GM23338 (cell line): ENCODE measurements at regions not wholly inside any gene's neighbourhood (a gene's known extent, or its start where the extent isn't known, plus 50 kb on each side); places are given as distances from the start of the nearest gene placed in this dataset.

ENCODE experiments used
- ATAC-seq: fragments of 200-7000 bp; cut with Tn5 transposase; 3 replicates; pipeline ENCODE4 v1.9.1; 2020
- DNase-seq: peaks from one replicate; pipeline ENCODE4 v3.0.0-alpha.2; 2015; ENCODE audit warnings: low spot score
- H2AFZ ChIP-seq: fragments of 200-600 bp; sonication (generic); 2 replicates; pipeline ENCODE4 v1.8.0; 2016; ENCODE audit warnings: antibody characterized with exemption, mild to moderate bottlenecking, moderate library complexity
- H3F3A ChIP-seq: fragments of 200-600 bp; sonication (generic); replicated peaks from 2 replicates; pipeline ENCODE4 v1.8.0; 2017; ENCODE audit warnings: antibody characterized with exemption, mixed run types, low read depth
- H3K27ac ChIP-seq: fragments of 200-600 bp; sonication (generic); 2 replicates; pipeline ENCODE4 v1.6.1; 2016; ENCODE audit warnings: low read depth
- H3K27me3 ChIP-seq: fragments of 200-600 bp; sonication (generic); 2 replicates; pipeline ENCODE4 v1.8.0; 2016; ENCODE audit warnings: mild to moderate bottlenecking, mixed run types, moderate library complexity; ENCODE audit not compliant: insufficient read depth
- H3K36me3 ChIP-seq: fragments of 200-600 bp; sonication (generic); 2 replicates; pipeline ENCODE4 v1.8.0; 2016; ENCODE audit warnings: mild to moderate bottlenecking; ENCODE audit not compliant: insufficient read depth
- H3K4me1 ChIP-seq: fragments of 200-600 bp; sonication (generic); 2 replicates; pipeline ENCODE4 v1.8.0; 2016; ENCODE audit warnings: mild to moderate bottlenecking, moderate library complexity; ENCODE audit not compliant: insufficient read depth
- H3K4me2 ChIP-seq: fragments of 200-600 bp; sonication (generic); 2 replicates; pipeline ENCODE4 v1.7.1; 2017; ENCODE audit warnings: mixed run types
- H3K4me3 ChIP-seq: fragments of 200-600 bp; sonication (generic); 2 replicates; pipeline ENCODE4 v1.6.1; 2016; ENCODE audit warnings: mixed run types
- H3K79me2 ChIP-seq: fragments of 200-600 bp; sonication (generic); replicated peaks from 2 replicates; pipeline ENCODE4 v1.8.0; 2017; ENCODE audit warnings: mild to moderate bottlenecking; ENCODE audit not compliant: insufficient read depth
- H3K9me2 ChIP-seq: fragments of 200-600 bp; sonication (generic); 2 replicates; pipeline ENCODE4 v1.8.0; 2017; ENCODE audit not compliant: insufficient read depth
- H4K20me1 ChIP-seq: fragments of 200-600 bp; sonication (generic); replicated peaks from 2 replicates; pipeline ENCODE4 v1.8.0; 2017; ENCODE audit warnings: mild to moderate bottlenecking; ENCODE audit not compliant: insufficient read depth
- H3K27ac Mint-ChIP-seq: 2 replicates; pipeline ENCODE4 v1.8.0; 2020; ENCODE audit warnings: inconsistent platforms, mild to moderate bottlenecking, moderate library complexity, mixed read lengths
- H3K27me3 Mint-ChIP-seq: 3 replicates; pipeline ENCODE4 v1.8.0; 2022; ENCODE audit warnings: low read depth, mild to moderate bottlenecking, moderate library complexity, mixed read lengths, inconsistent platforms; ENCODE audit not compliant: insufficient read depth, poor library complexity
- H3K36me3 Mint-ChIP-seq: 3 replicates; pipeline ENCODE4 v1.8.0; 2021; ENCODE audit warnings: low read depth, mild to moderate bottlenecking, inconsistent platforms, moderate library complexity, mixed read lengths
- H3K4me1 Mint-ChIP-seq: 3 replicates; pipeline ENCODE4 v1.8.0; 2020; ENCODE audit warnings: mild to moderate bottlenecking, inconsistent platforms, mixed read lengths
- H3K4me3 Mint-ChIP-seq: 3 replicates; pipeline ENCODE4 v1.8.0; 2021; ENCODE audit warnings: moderate library complexity, mild to moderate bottlenecking, inconsistent platforms, mixed read lengths
- H3K9me3 Mint-ChIP-seq: 3 replicates; pipeline ENCODE4 v1.8.0; 2020; ENCODE audit warnings: moderate library complexity, mild to moderate bottlenecking, inconsistent platforms, mixed read lengths
- CREB1 ChIP-seq: fragments of 250-450 bp; sonication (Bioruptor Pico); IDR thresholded peaks from 2 replicates; pipeline ENCODE4 v1.5.0; 2020; ENCODE audit warnings: low read depth, mild to moderate bottlenecking, moderate library complexity
- EZH2 ChIP-seq: fragments of 200-600 bp; sonication (generic); IDR thresholded peaks from one replicate; pipeline ENCODE4 v1.8.0; 2017; ENCODE audit warnings: antibody characterized with exemption, mild to moderate bottlenecking, low read depth; ENCODE audit not compliant: unreplicated experiment
- EZH2phosphoT487 ChIP-seq: fragments of 200-600 bp; sonication (generic); IDR thresholded peaks from one replicate; pipeline ENCODE4 v1.8.1; 2018; ENCODE audit warnings: antibody characterized with exemption; ENCODE audit not compliant: unreplicated experiment
- JUNB ChIP-seq: IDR thresholded peaks from one replicate; pipeline ENCODE4 v1.6.1; 2016; ENCODE audit warnings: antibody characterized with exemption; ENCODE audit not compliant: unreplicated experiment
- NANOG ChIP-seq: IDR thresholded peaks from 2 replicates; pipeline ENCODE4 v1.6.1; 2016; ENCODE audit warnings: antibody characterized with exemption, borderline replicate concordance
- POLR2AphosphoS5 ChIP-seq: IDR thresholded peaks from 2 replicates; pipeline ENCODE4 v1.6.1; 2016; ENCODE audit warnings: antibody characterized with exemption, low read depth
- STAT1 ChIP-seq: IDR thresholded peaks from one replicate; pipeline ENCODE4 v1.6.1; 2016; ENCODE audit warnings: antibody characterized with exemption; ENCODE audit not compliant: unreplicated experiment
- ZNF114 ChIP-seq: fragments of 250-450 bp; sonication (Bioruptor Pico); IDR thresholded peaks from 2 replicates; pipeline ENCODE4 v1.5.0; 2020; ENCODE audit warnings: mild to moderate bottlenecking, moderate library complexity
- ZNF331 ChIP-seq: fragments of 250-450 bp; sonication (Bioruptor Pico); IDR thresholded peaks from 2 replicates; pipeline ENCODE4 v1.5.0; 2020; ENCODE audit warnings: low read depth, mild to moderate bottlenecking, moderate library complexity
- TF ChIP-seq, protein P1 (sequence below): fragments of 250-450 bp; sonication (Bioruptor Pico); IDR thresholded peaks from 2 replicates; pipeline ENCODE4 v1.5.0; 2020; ENCODE audit warnings: mild to moderate bottlenecking, moderate library complexity
- TF ChIP-seq, protein P2 (sequence below), 2 experiments: fragments of 200-600 bp in 1 of 2; sonication (generic) in 1 of 2; conservative IDR thresholded peaks; 2 replicates each; pipeline versions ENCODE4 v1.5.1 to v1.6.1; 2016 to 2017; ENCODE audit warnings: antibody characterized with exemption in 2 of 2, low read depth in 2 of 2, mild to moderate bottlenecking in 2 of 2, moderate library complexity in 1 of 2
- TF ChIP-seq, protein P3 (sequence below): IDR thresholded peaks from 2 replicates; pipeline ENCODE4 v1.6.1; 2016; ENCODE audit warnings: antibody characterized with exemption
- TF ChIP-seq, protein P4 (sequence below): IDR thresholded peaks from one replicate; pipeline ENCODE4 v1.6.1; 2018; ENCODE audit warnings: antibody characterized with exemption; ENCODE audit not compliant: unreplicated experiment

DNA sequence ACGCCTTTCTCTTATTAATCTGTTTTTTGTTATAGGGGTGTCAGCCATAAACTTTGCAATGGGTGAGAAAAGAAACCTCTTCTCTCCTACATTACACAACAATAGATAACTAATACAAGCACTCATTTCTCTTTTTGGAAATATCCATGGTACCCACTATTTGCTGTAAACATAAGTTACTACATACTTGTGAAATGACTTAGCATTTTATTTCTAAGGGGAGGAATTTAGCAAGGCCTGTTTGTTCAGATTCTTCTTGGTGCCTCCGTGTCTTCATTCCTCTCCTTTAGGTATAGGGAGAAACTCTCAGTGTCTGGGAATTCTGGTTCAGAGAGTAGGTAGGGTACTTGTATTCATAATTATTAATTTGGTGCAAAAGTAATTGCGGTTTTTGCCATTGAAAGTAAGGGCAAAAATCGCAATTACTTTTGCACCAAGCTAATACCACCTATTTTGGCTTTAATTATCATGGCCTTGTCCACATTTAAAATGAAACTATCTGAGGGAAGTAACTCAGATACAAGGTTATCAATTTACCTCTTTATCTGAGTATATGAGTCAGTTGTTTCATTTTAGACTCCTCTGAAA, 134.8 kb downstream of the MREG start:
- Histone ChIP-seq H3F3A (no peaks in the 10 kb centered on the region), H4K20me1 (no peaks in the 10 kb centered on the region), H3K4me1 (no peaks in the 10 kb centered on the region), H3K79me2 (no peaks in the 10 kb centered on the region), H3K27me3 (no peaks in the 10 kb centered on the region), H3K36me3 (no peaks in the 10 kb centered on the region), H3K4me3 (no peak overlapping the region), H3K9me2 (peaks cover 14% of the 10 kb centered on the region), H3K4me2 (no peak overlapping the region), H3K27ac (no peak overlapping the region), H2AFZ (no peak overlapping the region)
- H3K4me1 Mint-ChIP-seq = peaks cover 10% of the 10 kb centered on the region; the same call in 1 of the 3 replicates
- peaks cover 2% of the 10 kb centered on the region; the same call in 1 of the 3 replicates for H3K36me3 Mint-ChIP-seq
- ATAC-seq (no peak), DNase-seq (no peak)
- peaks cover 4% of the 10 kb centered on the region; the same call in 1 of the 3 replicates for H3K9me3 Mint-ChIP-seq
- peaks cover 4% of the 10 kb centered on the region for H3K27me3 Mint-ChIP-seq
- TF ChIP-seq EZH2phosphoT487 = no peak
- TF ChIP-seq EZH2 = no peak
- no peak for TF ChIP-seq POLR2AphosphoS5
- TF ChIP-seq, protein P1, sequence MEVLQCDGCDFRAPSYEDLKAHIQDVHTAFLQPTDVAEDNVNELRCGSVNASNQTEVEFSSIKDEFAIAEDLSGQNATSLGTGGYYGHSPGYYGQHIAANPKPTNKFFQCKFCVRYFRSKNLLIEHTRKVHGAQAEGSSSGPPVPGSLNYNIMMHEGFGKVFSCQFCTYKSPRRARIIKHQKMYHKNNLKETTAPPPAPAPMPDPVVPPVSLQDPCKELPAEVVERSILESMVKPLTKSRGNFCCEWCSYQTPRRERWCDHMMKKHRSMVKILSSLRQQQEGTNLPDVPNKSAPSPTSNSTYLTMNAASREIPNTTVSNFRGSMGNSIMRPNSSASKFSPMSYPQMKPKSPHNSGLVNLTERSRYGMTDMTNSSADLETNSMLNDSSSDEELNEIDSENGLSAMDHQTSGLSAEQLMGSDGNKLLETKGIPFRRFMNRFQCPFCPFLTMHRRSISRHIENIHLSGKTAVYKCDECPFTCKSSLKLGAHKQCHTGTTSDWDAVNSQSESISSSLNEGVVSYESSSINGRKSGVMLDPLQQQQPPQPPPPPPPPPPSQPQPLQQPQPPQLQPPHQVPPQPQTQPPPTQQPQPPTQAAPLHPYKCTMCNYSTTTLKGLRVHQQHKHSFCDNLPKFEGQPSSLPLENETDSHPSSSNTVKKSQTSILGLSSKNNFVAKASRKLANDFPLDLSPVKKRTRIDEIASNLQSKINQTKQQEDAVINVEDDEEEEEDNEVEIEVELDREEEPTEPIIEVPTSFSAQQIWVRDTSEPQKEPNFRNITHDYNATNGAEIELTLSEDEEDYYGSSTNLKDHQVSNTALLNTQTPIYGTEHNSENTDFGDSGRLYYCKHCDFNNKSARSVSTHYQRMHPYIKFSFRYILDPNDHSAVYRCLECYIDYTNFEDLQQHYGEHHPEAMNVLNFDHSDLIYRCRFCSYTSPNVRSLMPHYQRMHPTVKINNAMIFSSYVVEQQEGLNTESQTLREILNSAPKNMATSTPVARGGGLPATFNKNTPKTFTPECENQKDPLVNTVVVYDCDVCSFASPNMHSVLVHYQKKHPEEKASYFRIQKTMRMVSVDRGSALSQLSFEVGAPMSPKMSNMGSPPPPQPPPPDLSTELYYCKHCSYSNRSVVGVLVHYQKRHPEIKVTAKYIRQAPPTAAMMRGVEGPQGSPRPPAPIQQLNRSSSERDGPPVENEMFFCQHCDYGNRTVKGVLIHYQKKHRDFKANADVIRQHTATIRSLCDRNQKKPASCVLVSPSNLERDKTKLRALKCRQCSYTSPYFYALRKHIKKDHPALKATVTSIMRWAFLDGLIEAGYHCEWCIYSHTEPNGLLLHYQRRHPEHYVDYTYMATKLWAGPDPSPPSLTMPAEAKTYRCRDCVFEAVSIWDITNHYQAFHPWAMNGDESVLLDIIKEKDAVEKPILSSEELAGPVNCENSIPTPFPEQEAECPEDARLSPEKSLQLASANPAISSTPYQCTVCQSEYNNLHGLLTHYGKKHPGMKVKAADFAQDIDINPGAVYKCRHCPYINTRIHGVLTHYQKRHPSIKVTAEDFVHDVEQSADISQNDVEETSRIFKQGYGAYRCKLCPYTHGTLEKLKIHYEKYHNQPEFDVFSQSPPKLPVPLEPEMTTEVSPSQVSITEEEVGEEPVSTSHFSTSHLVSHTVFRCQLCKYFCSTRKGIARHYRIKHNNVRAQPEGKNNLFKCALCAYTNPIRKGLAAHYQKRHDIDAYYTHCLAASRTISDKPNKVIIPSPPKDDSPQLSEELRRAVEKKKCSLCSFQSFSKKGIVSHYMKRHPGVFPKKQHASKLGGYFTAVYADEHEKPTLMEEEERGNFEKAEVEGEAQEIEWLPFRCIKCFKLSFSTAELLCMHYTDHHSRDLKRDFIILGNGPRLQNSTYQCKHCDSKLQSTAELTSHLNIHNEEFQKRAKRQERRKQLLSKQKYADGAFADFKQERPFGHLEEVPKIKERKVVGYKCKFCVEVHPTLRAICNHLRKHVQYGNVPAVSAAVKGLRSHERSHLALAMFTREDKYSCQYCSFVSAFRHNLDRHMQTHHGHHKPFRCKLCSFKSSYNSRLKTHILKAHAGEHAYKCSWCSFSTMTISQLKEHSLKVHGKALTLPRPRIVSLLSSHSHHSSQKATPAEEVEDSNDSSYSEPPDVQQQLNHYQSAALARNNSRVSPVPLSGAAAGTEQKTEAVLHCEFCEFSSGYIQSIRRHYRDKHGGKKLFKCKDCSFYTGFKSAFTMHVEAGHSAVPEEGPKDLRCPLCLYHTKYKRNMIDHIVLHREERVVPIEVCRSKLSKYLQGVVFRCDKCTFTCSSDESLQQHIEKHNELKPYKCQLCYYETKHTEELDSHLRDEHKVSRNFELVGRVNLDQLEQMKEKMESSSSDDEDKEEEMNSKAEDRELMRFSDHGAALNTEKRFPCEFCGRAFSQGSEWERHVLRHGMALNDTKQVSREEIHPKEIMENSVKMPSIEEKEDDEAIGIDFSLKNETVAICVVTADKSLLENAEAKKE = no peak
- TF ChIP-seq ZNF331 = no peak
- TF ChIP-seq, protein P2, sequence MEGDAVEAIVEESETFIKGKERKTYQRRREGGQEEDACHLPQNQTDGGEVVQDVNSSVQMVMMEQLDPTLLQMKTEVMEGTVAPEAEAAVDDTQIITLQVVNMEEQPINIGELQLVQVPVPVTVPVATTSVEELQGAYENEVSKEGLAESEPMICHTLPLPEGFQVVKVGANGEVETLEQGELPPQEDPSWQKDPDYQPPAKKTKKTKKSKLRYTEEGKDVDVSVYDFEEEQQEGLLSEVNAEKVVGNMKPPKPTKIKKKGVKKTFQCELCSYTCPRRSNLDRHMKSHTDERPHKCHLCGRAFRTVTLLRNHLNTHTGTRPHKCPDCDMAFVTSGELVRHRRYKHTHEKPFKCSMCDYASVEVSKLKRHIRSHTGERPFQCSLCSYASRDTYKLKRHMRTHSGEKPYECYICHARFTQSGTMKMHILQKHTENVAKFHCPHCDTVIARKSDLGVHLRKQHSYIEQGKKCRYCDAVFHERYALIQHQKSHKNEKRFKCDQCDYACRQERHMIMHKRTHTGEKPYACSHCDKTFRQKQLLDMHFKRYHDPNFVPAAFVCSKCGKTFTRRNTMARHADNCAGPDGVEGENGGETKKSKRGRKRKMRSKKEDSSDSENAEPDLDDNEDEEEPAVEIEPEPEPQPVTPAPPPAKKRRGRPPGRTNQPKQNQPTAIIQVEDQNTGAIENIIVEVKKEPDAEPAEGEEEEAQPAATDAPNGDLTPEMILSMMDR (conservative IDR thresholded peaks at IDR 0.05; ENCODE audit: low read depth in 2 of 2) = no peak
- no peak for TF ChIP-seq JUNB
- no peak for TF ChIP-seq CREB1
- TF ChIP-seq STAT1 = no peak
- TF ChIP-seq, protein P3, sequence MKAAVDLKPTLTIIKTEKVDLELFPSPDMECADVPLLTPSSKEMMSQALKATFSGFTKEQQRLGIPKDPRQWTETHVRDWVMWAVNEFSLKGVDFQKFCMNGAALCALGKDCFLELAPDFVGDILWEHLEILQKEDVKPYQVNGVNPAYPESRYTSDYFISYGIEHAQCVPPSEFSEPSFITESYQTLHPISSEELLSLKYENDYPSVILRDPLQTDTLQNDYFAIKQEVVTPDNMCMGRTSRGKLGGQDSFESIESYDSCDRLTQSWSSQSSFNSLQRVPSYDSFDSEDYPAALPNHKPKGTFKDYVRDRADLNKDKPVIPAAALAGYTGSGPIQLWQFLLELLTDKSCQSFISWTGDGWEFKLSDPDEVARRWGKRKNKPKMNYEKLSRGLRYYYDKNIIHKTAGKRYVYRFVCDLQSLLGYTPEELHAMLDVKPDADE = no peak
- TF ChIP-seq, protein P4, sequence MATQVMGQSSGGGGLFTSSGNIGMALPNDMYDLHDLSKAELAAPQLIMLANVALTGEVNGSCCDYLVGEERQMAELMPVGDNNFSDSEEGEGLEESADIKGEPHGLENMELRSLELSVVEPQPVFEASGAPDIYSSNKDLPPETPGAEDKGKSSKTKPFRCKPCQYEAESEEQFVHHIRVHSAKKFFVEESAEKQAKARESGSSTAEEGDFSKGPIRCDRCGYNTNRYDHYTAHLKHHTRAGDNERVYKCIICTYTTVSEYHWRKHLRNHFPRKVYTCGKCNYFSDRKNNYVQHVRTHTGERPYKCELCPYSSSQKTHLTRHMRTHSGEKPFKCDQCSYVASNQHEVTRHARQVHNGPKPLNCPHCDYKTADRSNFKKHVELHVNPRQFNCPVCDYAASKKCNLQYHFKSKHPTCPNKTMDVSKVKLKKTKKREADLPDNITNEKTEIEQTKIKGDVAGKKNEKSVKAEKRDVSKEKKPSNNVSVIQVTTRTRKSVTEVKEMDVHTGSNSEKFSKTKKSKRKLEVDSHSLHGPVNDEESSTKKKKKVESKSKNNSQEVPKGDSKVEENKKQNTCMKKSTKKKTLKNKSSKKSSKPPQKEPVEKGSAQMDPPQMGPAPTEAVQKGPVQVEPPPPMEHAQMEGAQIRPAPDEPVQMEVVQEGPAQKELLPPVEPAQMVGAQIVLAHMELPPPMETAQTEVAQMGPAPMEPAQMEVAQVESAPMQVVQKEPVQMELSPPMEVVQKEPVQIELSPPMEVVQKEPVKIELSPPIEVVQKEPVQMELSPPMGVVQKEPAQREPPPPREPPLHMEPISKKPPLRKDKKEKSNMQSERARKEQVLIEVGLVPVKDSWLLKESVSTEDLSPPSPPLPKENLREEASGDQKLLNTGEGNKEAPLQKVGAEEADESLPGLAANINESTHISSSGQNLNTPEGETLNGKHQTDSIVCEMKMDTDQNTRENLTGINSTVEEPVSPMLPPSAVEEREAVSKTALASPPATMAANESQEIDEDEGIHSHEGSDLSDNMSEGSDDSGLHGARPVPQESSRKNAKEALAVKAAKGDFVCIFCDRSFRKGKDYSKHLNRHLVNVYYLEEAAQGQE = no peak
- TF ChIP-seq NANOG = no peak
- no peak for TF ChIP-seq ZNF114
- no peak overlapping the region for H3K4me3 Mint-ChIP-seq
- no peak overlapping the region for H3K27ac Mint-ChIP-seq
